GM23248 (cell line): ENCODE measurements at regions not wholly inside any gene's neighbourhood (a gene's known extent, or its start where the extent isn't known, plus 50 kb on each side); places are given as distances from the start of the nearest gene placed in this dataset.

Source experiments
- DNase-seq: peaks from one replicate; pipeline ENCODE4 v3.0.0-alpha.2; 2015
- H2AFZ ChIP-seq: fragments of 200-600 bp; sonication (generic); 2 replicates; pipeline ENCODE4 v1.6.1; 2016; ENCODE audit warnings: antibody characterized with exemption
- H3F3A ChIP-seq: fragments of 200-600 bp; sonication (generic); 2 replicates; pipeline ENCODE4 v1.6.1; 2016; ENCODE audit warnings: mild to moderate bottlenecking, antibody characterized with exemption, mixed run types; ENCODE audit not compliant: insufficient read depth
- H3K27ac ChIP-seq: fragments of 200-600 bp; sonication (generic); 2 replicates; pipeline ENCODE4 v1.5.1; 2016; ENCODE audit warnings: mild to moderate bottlenecking
- H3K27me3 ChIP-seq: fragments of 200-600 bp; sonication (generic); replicated peaks from 2 replicates; pipeline ENCODE4 v1.6.1; 2016; ENCODE audit warnings: mild to moderate bottlenecking; ENCODE audit not compliant: insufficient read depth
- H3K36me3 ChIP-seq: fragments of 200-600 bp; sonication (generic); 2 replicates; pipeline ENCODE4 v1.6.1; 2016; ENCODE audit warnings: low read depth, mild to moderate bottlenecking
- H3K4me1 ChIP-seq: fragments of 200-600 bp; sonication (generic); 2 replicates; pipeline ENCODE4 v1.6.1; 2016; ENCODE audit warnings: mild to moderate bottlenecking; ENCODE audit not compliant: insufficient read depth
- H3K4me2 ChIP-seq: fragments of 200-600 bp; sonication (generic); one replicate; pipeline ENCODE4 v1.6.1; 2016; ENCODE audit warnings: mild to moderate bottlenecking; ENCODE audit not compliant: unreplicated experiment
- H3K4me3 ChIP-seq: fragments of 200-600 bp; sonication (generic); 2 replicates; pipeline ENCODE4 v1.5.1; 2016; ENCODE audit warnings: mild to moderate bottlenecking
- H3K79me2 ChIP-seq: fragments of 200-600 bp; sonication (generic); 2 replicates; pipeline ENCODE4 v1.6.1; 2016; ENCODE audit warnings: mild to moderate bottlenecking; ENCODE audit not compliant: insufficient read depth
- H3K9ac ChIP-seq: fragments of 200-600 bp; sonication (generic); 2 replicates; pipeline ENCODE4 v1.6.1; 2016; ENCODE audit warnings: mild to moderate bottlenecking
- H3K9me2 ChIP-seq: fragments of 200-600 bp; sonication (generic); 2 replicates; pipeline ENCODE4 v1.6.1; 2016; ENCODE audit warnings: mixed run types, mild to moderate bottlenecking, moderate library complexity; ENCODE audit not compliant: insufficient read depth
- H3K9me3 ChIP-seq: fragments of 200-600 bp; sonication (generic); one replicate; pipeline ENCODE4 v1.6.1; 2017; ENCODE audit warnings: low read depth
- H4K20me1 ChIP-seq: fragments of 200-600 bp; sonication (generic); 2 replicates; pipeline ENCODE4 v1.6.0; 2016; ENCODE audit not compliant: insufficient read depth
- EZH2 ChIP-seq: fragments of 200-600 bp; sonication (generic); IDR thresholded peaks from 2 replicates; pipeline ENCODE4 v1.6.1; 2018; ENCODE audit warnings: antibody characterized with exemption, mild to moderate bottlenecking; ENCODE audit not compliant: insufficient read depth, poor library complexity, severe bottlenecking
- EZH2phosphoT487 ChIP-seq: fragments of 200-600 bp; sonication (generic); IDR thresholded peaks from 2 replicates; pipeline ENCODE4 v1.6.1; 2018; ENCODE audit warnings: antibody characterized with exemption, moderate library complexity, mild to moderate bottlenecking, low read depth; ENCODE audit not compliant: insufficient read depth
- WGBS, 2 experiments: methylation state at CpG; one replicate each; pipeline ENCODE4 v1.1.6; 2015 to 2017; ENCODE audit warnings: low lambda C conversion rate in 2 of 2, low coverage in 1 of 2; ENCODE audit errors: missing lambda C conversion rate in 2 of 2; 5-methylcytosine and 5-hydroxymethylcytosine counted together
- in situ Hi-C: fragments of 300-500 bp; cut with MboI; formaldehyde crosslinking; loops from 2 replicates; pipeline ENCODE4 v1.15.0; 2020

DNA sequence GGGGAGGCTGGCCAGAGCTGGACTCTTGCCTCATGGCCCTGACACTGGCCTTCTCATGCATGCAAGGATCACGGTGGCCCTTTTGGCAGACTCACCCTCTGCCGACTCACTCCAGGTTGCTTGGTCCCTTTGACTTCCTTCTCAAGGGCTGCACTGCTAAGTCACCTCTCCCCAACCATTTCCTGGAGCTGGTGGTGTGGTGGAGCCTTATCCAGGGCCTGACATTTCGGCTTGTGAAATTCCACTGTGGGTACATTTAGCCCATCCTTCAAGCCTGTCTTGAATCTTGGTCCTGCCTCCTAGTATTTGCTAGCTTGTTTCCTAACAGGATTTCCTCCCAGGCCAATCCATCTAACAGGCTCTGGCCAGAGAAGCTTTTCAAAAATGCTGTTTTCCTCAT lies 52.6 kb upstream of the JUN start:
- no peak for TF ChIP-seq EZH2
- TF ChIP-seq EZH2phosphoT487, result no peak
- 70 to 73% methylated on average over 3 of the region's 3 CpGs for WGBS, 2 experiments
- Histone ChIP-seq H3K36me3 (no peaks in the 10 kb centered on the region), H3K79me2 (no peaks in the 10 kb centered on the region), H3K9ac (no peak overlapping the region), H3K4me1 (peaks cover 14% of the 10 kb centered on the region), H3K4me3 (no peak overlapping the region), H3K27ac (no peak overlapping the region), H3K9me3 (no peaks in the 10 kb centered on the region), H4K20me1 (no peaks in the 10 kb centered on the region), H3F3A (peaks cover 17% of the 10 kb centered on the region; the same call in 1 of the 2 replicates), H3K9me2 (no peaks in the 10 kb centered on the region), H3K27me3 (no peaks in the 10 kb centered on the region), H3K4me2 (no peak overlapping the region), H2AFZ (no peak overlapping the region)
- no peak for DNase-seq
- in situ Hi-C loops, result no loop called here

DNA sequence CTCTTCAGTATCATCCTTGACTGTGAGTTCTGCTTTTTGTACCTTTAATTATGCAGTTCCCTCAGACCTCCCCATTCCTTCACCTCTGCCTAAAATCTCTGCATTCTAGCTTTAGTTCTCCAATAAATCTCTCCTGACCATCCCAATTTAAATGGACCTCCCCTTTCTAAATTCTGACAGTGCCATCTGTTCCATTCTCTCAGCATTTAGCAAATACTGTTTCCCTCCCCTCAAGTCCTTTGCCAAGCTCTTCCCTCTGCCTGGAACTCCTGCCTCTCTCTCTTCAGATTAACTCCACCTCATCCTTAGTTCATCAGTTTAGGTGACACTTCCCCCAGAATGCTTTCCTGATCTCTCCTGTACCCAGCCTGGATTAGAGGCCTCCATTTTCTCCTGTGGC lies 54.0 kb upstream of the JUN start:
- no peaks in the 10 kb centered on the region for H3K9me2 ChIP-seq
- no peaks in the 10 kb centered on the region for H3K27me3 ChIP-seq
- H3K27ac ChIP-seq, result no peak overlapping the region
- peaks cover 14% of the 10 kb centered on the region for H3K4me1 ChIP-seq
- H3K9ac ChIP-seq, result no peak overlapping the region
- no peaks in the 10 kb centered on the region for H3K9me3 ChIP-seq
- H2AFZ ChIP-seq, result no peak overlapping the region
- peaks cover 17% of the 10 kb centered on the region; the same call in 1 of the 2 replicates for H3F3A ChIP-seq
- H3K4me3 ChIP-seq, result no peak overlapping the region
- H3K79me2 ChIP-seq, result no peaks in the 10 kb centered on the region
- H3K36me3 ChIP-seq, result no peaks in the 10 kb centered on the region
- TF ChIP-seq EZH2, result no peak
- TF ChIP-seq EZH2phosphoT487, result no peak
- H4K20me1 ChIP-seq, result no peaks in the 10 kb centered on the region
- no peak overlapping the region for H3K4me2 ChIP-seq
- DNase-seq, result no peak
- in situ Hi-C loops, result no loop called here

DNA sequence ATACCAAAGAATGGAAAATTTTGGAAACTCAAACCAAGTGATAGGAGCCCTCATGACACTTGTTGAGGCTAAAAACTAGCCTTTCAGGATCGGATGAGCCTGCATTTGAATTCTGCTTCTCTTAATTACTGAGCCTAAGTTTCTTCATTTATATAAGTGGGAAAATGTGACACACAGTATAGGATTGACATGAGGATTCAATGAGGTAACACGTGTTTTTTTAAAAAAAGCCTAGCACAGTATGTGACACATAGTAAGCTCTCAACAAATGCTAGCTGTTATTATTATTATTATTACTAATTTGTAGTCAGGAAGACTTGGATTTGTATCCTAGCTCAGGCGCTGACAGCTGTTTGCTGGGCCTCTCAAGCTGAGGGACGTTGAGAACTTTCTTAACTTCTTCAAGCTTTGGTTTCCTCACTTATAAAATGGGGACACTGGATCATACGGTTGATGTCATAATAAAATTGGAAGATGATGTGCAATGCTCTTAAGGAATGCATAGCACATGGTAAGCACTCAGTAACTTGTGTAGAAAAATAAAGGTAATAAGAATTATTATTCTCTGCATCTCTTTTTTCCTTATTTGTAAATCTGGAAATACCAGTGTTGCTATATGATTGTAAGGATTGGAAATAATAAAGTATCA lies 55.4 kb upstream of the JUN start:
- Histone ChIP-seq H3K9ac (no peak overlapping the region), H3K27ac (no peak overlapping the region), H4K20me1 (no peaks in the 10 kb centered on the region), H3K9me2 (no peaks in the 10 kb centered on the region), H2AFZ (no peak overlapping the region), H3K36me3 (no peaks in the 10 kb centered on the region), H3K4me3 (no peak overlapping the region), H3K4me2 (no peak overlapping the region), H3F3A (peaks cover 17% of the 10 kb centered on the region; the same call in 1 of the 2 replicates), H3K4me1 (peaks cover 18% of the 10 kb centered on the region), H3K27me3 (no peaks in the 10 kb centered on the region), H3K9me3 (no peaks in the 10 kb centered on the region), H3K79me2 (no peaks in the 10 kb centered on the region)
- in situ Hi-C loops, result no loop called here
- no peak for DNase-seq
- 69 to 71% methylated on average over 5 of the region's 5 CpGs for WGBS, 2 experiments
- no peak for TF ChIP-seq EZH2phosphoT487
- no peak for TF ChIP-seq EZH2

DNA sequence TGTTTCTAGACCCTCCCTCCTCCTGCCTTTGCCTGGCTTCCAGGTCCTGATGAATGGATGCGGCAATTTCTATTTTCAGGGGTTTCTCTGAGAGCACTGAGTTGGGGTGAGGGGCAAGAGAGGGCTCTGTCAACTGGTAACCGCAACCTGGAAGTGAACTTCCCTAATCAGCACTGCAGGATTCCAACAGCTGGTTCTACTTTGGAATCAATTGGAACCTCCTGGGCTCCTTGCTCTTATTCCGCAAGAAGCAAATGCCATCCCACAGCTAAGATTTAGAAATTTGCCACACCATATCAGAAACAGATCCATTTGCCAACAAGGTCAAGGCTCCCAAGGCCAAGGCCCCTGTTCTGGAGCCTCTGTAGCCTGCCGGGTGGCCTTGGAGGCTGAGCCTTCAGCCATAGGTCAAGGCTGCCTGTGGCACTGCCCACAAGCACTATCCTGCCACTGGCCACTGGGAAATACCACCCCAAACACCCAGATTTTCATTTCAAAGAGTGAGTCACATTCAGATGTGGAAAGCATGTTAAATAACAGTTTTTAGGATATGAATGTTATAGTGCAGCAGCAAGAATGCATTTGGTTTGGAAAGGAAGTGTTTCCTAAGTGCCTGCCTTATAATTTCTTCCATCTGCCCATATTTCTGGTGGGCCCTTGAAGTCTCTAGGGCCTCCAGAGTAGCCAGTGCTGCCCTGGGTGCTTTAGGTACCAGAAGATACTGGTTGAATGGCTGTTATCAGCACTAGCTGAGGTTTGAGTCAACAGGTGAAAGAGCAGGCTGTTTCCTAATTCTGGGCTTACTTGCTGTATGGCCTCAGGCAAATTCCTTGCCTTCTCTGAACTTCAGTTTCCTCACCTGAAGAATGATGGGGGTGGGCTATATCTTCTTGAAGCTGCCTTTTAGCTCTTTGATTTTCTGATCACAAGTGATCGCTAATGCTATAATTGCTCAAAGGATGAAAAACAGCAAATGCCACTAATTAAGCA lies 56.3 kb upstream of the JUN start:
- H3K9ac ChIP-seq, result no peak overlapping the region
- no peaks in the 10 kb centered on the region for H3K9me2 ChIP-seq
- peaks cover 21% of the 10 kb centered on the region for H3K4me1 ChIP-seq
- peak overlapping the region; percentile 16 for H3K27ac ChIP-seq
- no peaks in the 10 kb centered on the region for H3K36me3 ChIP-seq
- no peak overlapping the region for H3K4me3 ChIP-seq
- peak; percentile 68 for DNase-seq
- no peaks in the 10 kb centered on the region for H3K27me3 ChIP-seq
- peaks cover 17% of the 10 kb centered on the region; the same call in 1 of the 2 replicates for H3F3A ChIP-seq
- H4K20me1 ChIP-seq, result no peaks in the 10 kb centered on the region
- TF ChIP-seq EZH2phosphoT487, result no peak
- TF ChIP-seq EZH2, result no peak
- WGBS, 2 experiments, result 50 to 53% methylated on average over 5 of the region's 5 CpGs
- H3K4me2 ChIP-seq, result peak overlapping the region; percentile 8
- no peaks in the 10 kb centered on the region for H3K9me3 ChIP-seq
- H3K79me2 ChIP-seq, result no peaks in the 10 kb centered on the region
- peak overlapping the region; percentile 58 for H2AFZ ChIP-seq
- in situ Hi-C loops, result no loop called here
